ENCODE measurements at regions not wholly inside any gene's neighbourhood (a gene's known extent, or its start where the extent isn't known, plus 50 kb on each side); places are given as distances from the start of the nearest gene placed in this dataset.

GRCh38 chr10:57367412-57367811 is 900.3 kb downstream of the IPMK start:
- TF ChIP-seq ZFP3 (CRISPR knock-in tag; IDR thresholded peaks at IDR 0.05) (no peak), ARNTL (CRISPR knock-in tag; IDR thresholded peaks at IDR 0.05; ENCODE audit: borderline replicate concordance, low read depth) (no peak), PATZ1 (CRISPR knock-in tag; IDR thresholded peaks at IDR 0.05; ENCODE audit: borderline replicate concordance) (no peak), ZNF70 (CRISPR knock-in tag; IDR thresholded peaks at IDR 0.05) (no peak), TSHZ2 (CRISPR knock-in tag; IDR thresholded peaks at IDR 0.05) (no peak), GLIS3 (CRISPR knock-in tag; IDR thresholded peaks at IDR 0.05) (no peak), CREB5 (CRISPR knock-in tag; IDR thresholded peaks at IDR 0.05; ENCODE audit: low read depth) (no peak)
- TF ChIP-seq, protein P1, sequence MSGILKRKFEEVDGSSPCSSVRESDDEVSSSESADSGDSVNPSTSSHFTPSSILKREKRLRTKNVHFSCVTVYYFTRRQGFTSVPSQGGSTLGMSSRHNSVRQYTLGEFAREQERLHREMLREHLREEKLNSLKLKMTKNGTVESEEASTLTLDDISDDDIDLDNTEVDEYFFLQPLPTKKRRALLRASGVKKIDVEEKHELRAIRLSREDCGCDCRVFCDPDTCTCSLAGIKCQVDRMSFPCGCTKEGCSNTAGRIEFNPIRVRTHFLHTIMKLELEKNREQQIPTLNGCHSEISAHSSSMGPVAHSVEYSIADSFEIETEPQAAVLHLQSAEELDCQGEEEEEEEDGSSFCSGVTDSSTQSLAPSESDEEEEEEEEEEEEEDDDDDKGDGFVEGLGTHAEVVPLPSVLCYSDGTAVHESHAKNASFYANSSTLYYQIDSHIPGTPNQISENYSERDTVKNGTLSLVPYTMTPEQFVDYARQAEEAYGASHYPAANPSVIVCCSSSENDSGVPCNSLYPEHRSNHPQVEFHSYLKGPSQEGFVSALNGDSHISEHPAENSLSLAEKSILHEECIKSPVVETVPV (CRISPR knock-in tag; IDR thresholded peaks at IDR 0.05): no peak
